Choroid plexus epithelial cell (primary cell): ENCODE measurements at regions not wholly inside any gene's neighbourhood (a gene's known extent, or its start where the extent isn't known, plus 50 kb on each side); places are given as distances from the start of the nearest gene placed in this dataset.
A peak's percentile ranks its signal among the peaks of the same experiment; 100 is the strongest.

Experiments
- DNase-seq: peaks from one replicate; pipeline ENCODE4 v3.0.0-alpha.2; 2010; ENCODE audit warnings: low read depth
- H3K4me3 ChIP-seq: 2 replicates; pipeline ENCODE4 v1.5.1; 2011; ENCODE audit warnings: low read depth, mild to moderate bottlenecking, control low read depth, low read length, moderate library complexity
- TF ChIP-seq, protein P1 (sequence below): conservative IDR thresholded peaks from 2 replicates; pipeline ENCODE4 v1.5.1; 2011; ENCODE audit warnings: low read depth, mild to moderate bottlenecking, control low read depth, inconsistent platforms, low read length, moderate library complexity

GRCh38 chr14:51490205-51490604 lies 161.5 kb upstream of the FRMD6 start:
- TF ChIP-seq, protein P1, sequence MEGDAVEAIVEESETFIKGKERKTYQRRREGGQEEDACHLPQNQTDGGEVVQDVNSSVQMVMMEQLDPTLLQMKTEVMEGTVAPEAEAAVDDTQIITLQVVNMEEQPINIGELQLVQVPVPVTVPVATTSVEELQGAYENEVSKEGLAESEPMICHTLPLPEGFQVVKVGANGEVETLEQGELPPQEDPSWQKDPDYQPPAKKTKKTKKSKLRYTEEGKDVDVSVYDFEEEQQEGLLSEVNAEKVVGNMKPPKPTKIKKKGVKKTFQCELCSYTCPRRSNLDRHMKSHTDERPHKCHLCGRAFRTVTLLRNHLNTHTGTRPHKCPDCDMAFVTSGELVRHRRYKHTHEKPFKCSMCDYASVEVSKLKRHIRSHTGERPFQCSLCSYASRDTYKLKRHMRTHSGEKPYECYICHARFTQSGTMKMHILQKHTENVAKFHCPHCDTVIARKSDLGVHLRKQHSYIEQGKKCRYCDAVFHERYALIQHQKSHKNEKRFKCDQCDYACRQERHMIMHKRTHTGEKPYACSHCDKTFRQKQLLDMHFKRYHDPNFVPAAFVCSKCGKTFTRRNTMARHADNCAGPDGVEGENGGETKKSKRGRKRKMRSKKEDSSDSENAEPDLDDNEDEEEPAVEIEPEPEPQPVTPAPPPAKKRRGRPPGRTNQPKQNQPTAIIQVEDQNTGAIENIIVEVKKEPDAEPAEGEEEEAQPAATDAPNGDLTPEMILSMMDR = no peak
- DNase-seq = peak; percentile 22
- no peak overlapping the region for H3K4me3 ChIP-seq

DNA sequence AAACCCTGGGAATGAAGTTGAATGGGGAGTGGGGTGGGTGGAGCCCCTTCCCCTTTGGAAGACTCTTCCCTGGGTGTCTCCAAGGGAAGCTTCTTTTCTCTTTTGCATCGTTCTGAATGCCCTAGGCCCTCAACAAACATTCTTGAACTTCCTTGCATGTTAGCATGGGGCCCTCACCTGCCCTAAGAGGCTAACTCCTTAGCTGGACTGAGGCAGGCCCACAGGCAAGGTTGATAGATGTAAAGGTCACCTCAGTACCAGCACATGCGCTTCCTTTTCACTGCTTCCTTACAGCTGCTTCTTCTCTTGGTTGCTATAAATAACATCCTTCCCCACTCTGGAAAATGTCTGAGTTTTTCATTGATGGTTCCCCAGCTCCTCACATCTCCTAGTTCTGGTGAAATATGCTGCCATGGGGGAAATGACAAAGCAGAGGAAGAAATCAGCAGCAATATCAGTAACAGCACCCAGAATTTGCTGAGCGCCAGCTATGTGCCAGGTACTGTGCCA lies 160.6 kb upstream of the FRMD6 start:
- TF ChIP-seq, protein P1 = no peak
- DNase-seq = no peak
- no peak overlapping the region for H3K4me3 ChIP-seq

- TF ChIP-seq, protein P1 = no peak
- no peak for DNase-seq
- no peak overlapping the region for H3K4me3 ChIP-seq
Measured at GRCh38 chr14:51491776-51492175, 159.9 kb upstream of the FRMD6 start.

DNA sequence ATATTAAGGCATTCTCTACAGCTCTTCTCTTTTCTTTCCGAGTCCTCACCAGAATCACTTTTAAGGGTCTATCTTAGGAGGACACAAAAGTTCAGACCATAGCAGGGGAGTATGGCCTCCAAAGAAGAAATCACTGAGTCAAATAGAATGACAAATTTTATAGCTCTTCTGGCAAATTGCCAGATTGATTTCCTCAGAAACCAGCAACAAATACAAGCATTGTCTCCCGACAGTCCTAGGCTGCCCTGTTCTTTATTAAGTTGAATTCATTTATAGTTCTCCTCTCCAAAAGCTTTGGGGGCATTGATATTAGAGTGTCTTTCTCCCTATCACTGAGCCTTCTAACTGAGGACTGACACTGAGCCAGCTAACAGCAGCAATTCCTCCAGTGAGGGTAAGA lies 156.4 kb upstream of the FRMD6 start:
- no peak for DNase-seq
- TF ChIP-seq, protein P1 = no peak
- no peak overlapping the region for H3K4me3 ChIP-seq

DNA sequence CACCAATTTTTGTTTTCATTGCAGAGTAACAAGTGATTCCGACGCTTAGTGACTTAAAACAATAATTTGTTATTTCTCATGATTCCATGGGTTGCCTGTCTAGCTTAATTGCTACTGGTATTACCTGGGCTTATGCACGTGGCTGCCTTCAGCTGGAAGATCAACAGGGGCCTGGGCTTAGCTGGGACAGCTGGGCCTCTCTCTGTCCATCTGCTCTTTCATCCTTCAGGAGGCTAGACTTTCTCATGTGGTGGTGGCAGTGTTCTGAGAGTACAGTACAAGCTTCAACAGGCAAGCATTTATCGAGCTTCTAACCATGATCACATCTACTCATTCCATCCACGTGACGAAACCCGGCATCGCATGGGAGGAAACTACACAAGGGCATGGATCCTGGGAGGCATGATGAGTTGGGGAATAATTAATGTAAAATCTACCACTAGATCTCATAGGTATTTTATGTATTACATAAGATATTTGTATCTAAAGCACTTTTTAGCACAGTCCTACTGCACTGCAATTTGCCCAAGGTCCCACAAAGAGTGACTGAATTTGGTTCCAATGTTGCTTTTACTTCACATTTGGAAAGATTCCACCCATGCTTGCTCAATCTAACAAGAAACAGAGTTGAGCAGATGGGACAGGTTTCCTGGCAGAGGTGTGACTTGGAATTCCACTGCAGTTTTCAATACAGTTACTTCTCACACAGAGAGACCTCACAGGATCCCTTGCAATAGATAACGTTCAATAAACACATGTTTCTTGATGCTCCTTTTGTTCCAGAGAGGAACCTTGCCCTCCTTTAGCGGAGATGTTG lies 153.1 kb upstream of the FRMD6 start:
- no peak overlapping the region for H3K4me3 ChIP-seq
- TF ChIP-seq, protein P1 = no peak
- peak; percentile 13 for DNase-seq

DNA sequence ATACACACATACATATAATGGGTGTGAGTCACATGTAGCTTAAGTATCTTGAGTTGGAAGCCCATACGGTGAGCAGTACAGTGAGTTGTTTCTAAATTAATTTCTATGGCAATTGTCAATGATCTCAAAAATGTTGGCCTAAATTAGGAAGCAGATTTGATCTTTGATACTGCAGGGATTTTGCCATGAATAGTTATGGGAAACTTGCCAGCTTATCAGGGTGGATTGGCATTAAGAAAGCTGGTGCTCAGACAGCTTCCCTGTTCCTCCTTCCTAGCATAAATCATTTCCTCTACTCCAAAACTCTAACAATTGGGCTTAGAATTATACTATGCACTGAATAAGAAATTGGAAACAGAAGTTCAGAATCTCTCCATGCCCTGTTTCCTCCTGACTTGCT lies 150.9 kb upstream of the FRMD6 start:
- TF ChIP-seq, protein P1 = no peak
- no peak for DNase-seq

DNA sequence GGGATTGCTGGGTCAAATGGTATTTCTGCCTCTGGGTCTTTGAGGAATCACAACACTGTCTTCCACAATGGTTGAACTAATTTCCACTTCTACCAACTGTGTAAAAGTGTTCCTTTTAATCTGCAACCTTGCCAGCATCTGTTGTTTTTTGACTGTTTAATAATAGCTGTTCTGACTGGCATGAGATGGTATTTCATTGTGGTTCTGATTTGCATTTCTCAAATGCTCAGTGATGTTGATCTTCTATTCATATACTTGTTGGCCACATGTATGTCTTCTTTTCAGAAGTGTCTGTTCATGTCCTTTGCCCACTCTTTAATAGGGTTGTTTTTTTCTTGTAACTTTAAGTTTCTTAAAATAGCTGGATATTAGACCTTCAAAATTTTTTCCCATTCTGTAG lies 150.0 kb upstream of the FRMD6 start:
- TF ChIP-seq, protein P1 = no peak
- H3K4me3 ChIP-seq = no peak overlapping the region
- DNase-seq = no peak

More for the DNA sequence above, 150.9 kb upstream of the FRMD6 start:
- no peak overlapping the region for H3K4me3 ChIP-seq
